ENCODE measurements at regions not wholly inside any gene's neighbourhood (a gene's known extent, or its start where the extent isn't known, plus 50 kb on each side); places are given as distances from the start of the nearest gene placed in this dataset.

- Histone ChIP-seq H3K79me2 (ENCODE audit: insufficient read depth, low read length) (no peaks in the 10 kb centered on the region), H3K4me2 (ENCODE audit: insufficient read depth, low read length) (peak overlapping the region; percentile 18), H3K27me3 (ENCODE audit: insufficient read depth, low read length) (peaks cover 26% of the 10 kb centered on the region), H3K4me3 (ENCODE audit: insufficient read depth, low read length) (no peak overlapping the region), H3K27ac (ENCODE audit: low read depth, low read length) (no peak overlapping the region), H3K4me1 (ENCODE audit: insufficient read depth, low read length) (peaks cover 10% of the 10 kb centered on the region), H4K20me1 (ENCODE audit: insufficient read depth, low read length) (no peaks in the 10 kb centered on the region), H3K9me3 (ENCODE audit: low read depth, low read length) (no peaks in the 10 kb centered on the region), H3K36me3 (ENCODE audit: insufficient read depth, low read length) (no peaks in the 10 kb centered on the region), H2AFZ (ENCODE audit: low read length) (no peak overlapping the region)
- TF ChIP-seq, protein P1, sequence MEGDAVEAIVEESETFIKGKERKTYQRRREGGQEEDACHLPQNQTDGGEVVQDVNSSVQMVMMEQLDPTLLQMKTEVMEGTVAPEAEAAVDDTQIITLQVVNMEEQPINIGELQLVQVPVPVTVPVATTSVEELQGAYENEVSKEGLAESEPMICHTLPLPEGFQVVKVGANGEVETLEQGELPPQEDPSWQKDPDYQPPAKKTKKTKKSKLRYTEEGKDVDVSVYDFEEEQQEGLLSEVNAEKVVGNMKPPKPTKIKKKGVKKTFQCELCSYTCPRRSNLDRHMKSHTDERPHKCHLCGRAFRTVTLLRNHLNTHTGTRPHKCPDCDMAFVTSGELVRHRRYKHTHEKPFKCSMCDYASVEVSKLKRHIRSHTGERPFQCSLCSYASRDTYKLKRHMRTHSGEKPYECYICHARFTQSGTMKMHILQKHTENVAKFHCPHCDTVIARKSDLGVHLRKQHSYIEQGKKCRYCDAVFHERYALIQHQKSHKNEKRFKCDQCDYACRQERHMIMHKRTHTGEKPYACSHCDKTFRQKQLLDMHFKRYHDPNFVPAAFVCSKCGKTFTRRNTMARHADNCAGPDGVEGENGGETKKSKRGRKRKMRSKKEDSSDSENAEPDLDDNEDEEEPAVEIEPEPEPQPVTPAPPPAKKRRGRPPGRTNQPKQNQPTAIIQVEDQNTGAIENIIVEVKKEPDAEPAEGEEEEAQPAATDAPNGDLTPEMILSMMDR (IDR thresholded peaks at IDR 0.05; ENCODE audit: extremely low read depth, low read depth, low read length): no peak
- DNase-seq (ENCODE audit: insufficient read length, low spot score, missing footprints): no peak
Measured at GRCh38 chr6:165985281-165985805, 182.3 kb downstream of the TBXT start.

- Histone ChIP-seq H3K79me2 (ENCODE audit: insufficient read depth, low read length) (no peaks in the 10 kb centered on the region), H4K20me1 (ENCODE audit: insufficient read depth, low read length) (no peaks in the 10 kb centered on the region), H2AFZ (ENCODE audit: low read length) (no peak overlapping the region), H3K4me1 (ENCODE audit: insufficient read depth, low read length) (peaks cover 10% of the 10 kb centered on the region), H3K36me3 (ENCODE audit: insufficient read depth, low read length) (no peaks in the 10 kb centered on the region), H3K27ac (ENCODE audit: low read depth, low read length) (no peak overlapping the region), H3K4me2 (ENCODE audit: insufficient read depth, low read length) (no peak overlapping the region), H3K4me3 (ENCODE audit: insufficient read depth, low read length) (no peak overlapping the region), H3K27me3 (ENCODE audit: insufficient read depth, low read length) (peaks cover 20% of the 10 kb centered on the region), H3K9me3 (ENCODE audit: low read depth, low read length) (no peaks in the 10 kb centered on the region)
- TF ChIP-seq, protein P1 (IDR thresholded peaks at IDR 0.05; ENCODE audit: extremely low read depth, low read depth, low read length): no peak
- no peak for DNase-seq (ENCODE audit: insufficient read length, low spot score, missing footprints)
Measured at GRCh38 chr6:165984729-165985275, 182.8 kb downstream of the TBXT start.

- Histone ChIP-seq H4K20me1 (ENCODE audit: insufficient read depth, low read length) (no peaks in the 10 kb centered on the region), H3K27ac (ENCODE audit: low read depth, low read length) (no peak overlapping the region), H3K27me3 (ENCODE audit: insufficient read depth, low read length) (peaks cover 7% of the 10 kb centered on the region), H3K4me1 (ENCODE audit: insufficient read depth, low read length) (peaks cover 5% of the 10 kb centered on the region), H3K79me2 (ENCODE audit: insufficient read depth, low read length) (no peaks in the 10 kb centered on the region), H3K9me3 (ENCODE audit: low read depth, low read length) (no peaks in the 10 kb centered on the region), H2AFZ (ENCODE audit: low read length) (peak overlapping the region; percentile 35), H3K4me2 (ENCODE audit: insufficient read depth, low read length) (no peak overlapping the region), H3K4me3 (ENCODE audit: insufficient read depth, low read length) (no peak overlapping the region), H3K36me3 (ENCODE audit: insufficient read depth, low read length) (no peaks in the 10 kb centered on the region)
- TF ChIP-seq, protein P1 (IDR thresholded peaks at IDR 0.05; ENCODE audit: extremely low read depth, low read depth, low read length): no peak
- no peak for DNase-seq (ENCODE audit: insufficient read length, low spot score, missing footprints)
Measured at GRCh38 chr6:165983112-165984072, 184.3 kb downstream of the TBXT start.

DNA sequence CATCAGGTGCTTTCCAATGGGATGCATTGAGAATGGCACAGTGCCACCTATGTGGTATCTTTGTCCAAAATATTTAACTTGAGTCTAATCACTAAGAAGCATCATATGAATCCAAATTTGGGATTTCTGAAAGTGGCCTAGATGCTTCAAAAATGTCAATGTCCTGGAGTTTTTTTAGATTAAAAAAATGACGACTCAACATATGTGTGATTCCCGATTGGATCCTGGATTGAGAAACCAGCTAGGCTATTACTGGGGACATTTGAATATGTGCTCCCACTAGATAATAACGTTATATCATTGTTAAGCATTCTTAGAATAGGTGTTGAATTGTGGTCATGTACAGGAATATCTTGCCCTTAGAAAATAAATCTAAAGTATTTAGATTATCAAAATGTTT lies 189.2 kb downstream of the TBXT start:
- no peak overlapping the region for H2AFZ ChIP-seq (ENCODE audit: low read length)
- TF ChIP-seq, protein P1 (IDR thresholded peaks at IDR 0.05; ENCODE audit: extremely low read depth, low read depth, low read length): no peak
- no peaks in the 10 kb centered on the region for H3K9me3 ChIP-seq (ENCODE audit: low read depth, low read length)
- no peaks in the 10 kb centered on the region for H3K27me3 ChIP-seq (ENCODE audit: insufficient read depth, low read length)
- H3K36me3 ChIP-seq (ENCODE audit: insufficient read depth, low read length): no peaks in the 10 kb centered on the region
- no peak overlapping the region for H3K27ac ChIP-seq (ENCODE audit: low read depth, low read length)
- H3K79me2 ChIP-seq (ENCODE audit: insufficient read depth, low read length): no peaks in the 10 kb centered on the region
- DNase-seq (ENCODE audit: insufficient read length, low spot score, missing footprints): no peak
- no peak overlapping the region for H3K4me3 ChIP-seq (ENCODE audit: insufficient read depth, low read length)
- no peaks in the 10 kb centered on the region for H3K4me1 ChIP-seq (ENCODE audit: insufficient read depth, low read length)
- H4K20me1 ChIP-seq (ENCODE audit: insufficient read depth, low read length): no peaks in the 10 kb centered on the region
- H3K4me2 ChIP-seq (ENCODE audit: insufficient read depth, low read length): no peak overlapping the region

All from osteoblast (primary cell).